GM10266 (cell line): ENCODE measurements at regions not wholly inside any gene's neighbourhood (a gene's known extent, or its start where the extent isn't known, plus 50 kb on each side); places are given as distances from the start of the nearest gene placed in this dataset.
"Not testable (repeated sequence)": the region's sequence is repeated elsewhere in the genome, so short reads cannot be mapped to it uniquely, and the experiment has no call there.

Source experiments
- DNase-seq: peaks from one replicate; pipeline ENCODE4 v3.0.0; 2012; ENCODE audit errors: extremely low spot score
- TF ChIP-seq, protein P1 (sequence below): IDR thresholded peaks from 2 replicates; pipeline ENCODE4 v1.5.1; 2012; ENCODE audit warnings: mild to moderate bottlenecking, low read depth; ENCODE audit not compliant: control insufficient read depth, insufficient read depth; ENCODE audit errors: missing control alignments

DNA sequence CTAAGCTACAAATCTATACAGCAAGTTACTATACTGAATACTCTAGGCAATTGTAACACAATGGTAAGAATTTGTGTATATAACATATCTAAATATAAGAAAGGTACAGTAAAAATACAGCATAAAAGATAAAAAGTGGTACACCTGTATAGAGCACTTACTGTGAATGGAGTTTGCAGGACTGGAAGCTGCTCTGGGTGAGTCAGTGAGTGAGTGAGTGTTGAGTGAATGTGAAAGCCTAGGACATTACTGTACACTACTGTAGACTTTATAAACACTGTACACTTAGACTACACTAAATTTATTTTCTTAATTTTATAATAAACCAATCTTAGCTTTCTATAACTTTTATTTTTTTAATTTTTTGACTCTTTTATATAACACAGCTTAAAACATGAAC lies 123.1 kb downstream of the ZMAT3 start:
- TF ChIP-seq, protein P1, sequence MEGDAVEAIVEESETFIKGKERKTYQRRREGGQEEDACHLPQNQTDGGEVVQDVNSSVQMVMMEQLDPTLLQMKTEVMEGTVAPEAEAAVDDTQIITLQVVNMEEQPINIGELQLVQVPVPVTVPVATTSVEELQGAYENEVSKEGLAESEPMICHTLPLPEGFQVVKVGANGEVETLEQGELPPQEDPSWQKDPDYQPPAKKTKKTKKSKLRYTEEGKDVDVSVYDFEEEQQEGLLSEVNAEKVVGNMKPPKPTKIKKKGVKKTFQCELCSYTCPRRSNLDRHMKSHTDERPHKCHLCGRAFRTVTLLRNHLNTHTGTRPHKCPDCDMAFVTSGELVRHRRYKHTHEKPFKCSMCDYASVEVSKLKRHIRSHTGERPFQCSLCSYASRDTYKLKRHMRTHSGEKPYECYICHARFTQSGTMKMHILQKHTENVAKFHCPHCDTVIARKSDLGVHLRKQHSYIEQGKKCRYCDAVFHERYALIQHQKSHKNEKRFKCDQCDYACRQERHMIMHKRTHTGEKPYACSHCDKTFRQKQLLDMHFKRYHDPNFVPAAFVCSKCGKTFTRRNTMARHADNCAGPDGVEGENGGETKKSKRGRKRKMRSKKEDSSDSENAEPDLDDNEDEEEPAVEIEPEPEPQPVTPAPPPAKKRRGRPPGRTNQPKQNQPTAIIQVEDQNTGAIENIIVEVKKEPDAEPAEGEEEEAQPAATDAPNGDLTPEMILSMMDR = no peak

DNA sequence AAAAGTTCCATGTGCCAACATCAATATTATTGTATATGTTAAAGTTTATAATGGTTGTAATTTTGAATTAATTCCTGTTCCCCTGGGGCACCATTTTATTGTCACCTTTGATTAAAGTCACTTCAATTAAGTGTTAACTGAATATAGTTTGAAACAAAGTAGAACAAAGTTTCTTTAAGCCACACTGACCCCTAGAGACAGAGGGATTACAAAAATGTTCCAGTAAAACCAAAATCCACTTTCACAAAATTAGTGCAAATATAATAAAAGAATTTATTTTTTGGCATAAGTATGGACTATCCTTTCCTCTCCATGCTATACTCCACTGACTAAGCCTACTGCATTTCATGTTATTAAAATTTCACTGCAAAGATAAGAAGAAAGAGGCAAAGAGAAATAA lies 123.9 kb downstream of the ZMAT3 start:
- TF ChIP-seq, protein P1 = peak; percentile 8
- DNase-seq = no peak

More for the DNA sequence above, 123.1 kb downstream of the ZMAT3 start:
- no peak for DNase-seq

DNA sequence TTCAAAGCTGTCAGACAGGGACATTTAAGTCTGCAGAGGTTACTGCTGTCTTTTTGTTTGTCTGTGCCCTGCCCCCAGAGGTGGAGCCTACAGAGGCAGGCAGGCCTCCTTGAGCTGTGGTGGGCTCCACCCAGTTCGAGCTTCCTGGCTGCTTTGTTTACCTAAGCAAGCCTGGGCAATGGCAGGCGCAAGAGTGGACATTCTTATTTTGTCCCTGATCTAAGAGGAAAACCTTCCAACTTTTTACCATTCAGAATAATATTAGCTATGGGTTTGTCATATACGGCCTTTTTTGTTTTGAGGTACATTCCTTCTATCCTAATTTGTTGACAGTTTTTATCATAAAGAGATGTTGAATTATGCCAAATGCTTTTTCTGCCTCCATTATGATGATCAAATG lies 129.3 kb downstream of the ZMAT3 start:
- not testable (repeated sequence) for DNase-seq

DNA sequence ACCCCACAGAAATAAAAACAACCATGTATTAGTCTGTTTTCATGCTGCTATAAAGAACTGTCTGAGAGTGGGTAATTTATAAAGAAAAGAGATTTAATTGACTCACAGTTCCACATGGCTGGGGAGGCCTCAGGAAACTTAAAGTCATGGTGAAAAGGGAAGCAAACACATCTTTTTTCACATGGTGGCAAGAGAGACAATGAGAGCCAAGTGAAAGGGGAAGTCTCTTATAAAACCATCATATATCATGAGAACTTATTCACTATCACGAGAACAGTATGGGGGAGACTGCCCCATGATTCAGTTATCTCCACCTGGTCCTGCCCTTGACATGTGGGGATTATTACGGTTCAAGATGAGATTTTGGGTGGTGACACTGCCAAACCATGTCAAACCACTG lies 141.5 kb downstream of the ZMAT3 start:
- TF ChIP-seq, protein P1 = no peak
- DNase-seq = no peak

DNA sequence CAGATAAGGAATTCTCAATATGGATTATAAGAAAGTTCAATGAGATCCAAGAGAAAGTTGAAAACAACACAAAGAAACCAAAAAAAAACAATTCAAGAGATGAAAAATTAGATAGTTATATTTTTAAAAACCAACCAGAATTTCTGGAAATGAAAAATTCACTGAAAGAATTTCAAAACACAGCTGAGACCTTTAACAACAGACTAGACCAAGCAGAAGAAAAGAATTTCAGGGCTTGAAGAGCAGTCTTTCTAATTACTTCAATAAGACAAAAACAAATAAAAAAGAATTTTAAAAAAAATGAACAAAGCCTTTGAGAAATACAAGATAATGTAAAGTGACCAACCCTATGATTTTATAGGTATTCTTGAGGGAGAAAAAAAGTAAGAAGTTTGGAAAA lies 155.4 kb downstream of the ZMAT3 start:
- TF ChIP-seq, protein P1 = no peak
- DNase-seq = no peak

DNA sequence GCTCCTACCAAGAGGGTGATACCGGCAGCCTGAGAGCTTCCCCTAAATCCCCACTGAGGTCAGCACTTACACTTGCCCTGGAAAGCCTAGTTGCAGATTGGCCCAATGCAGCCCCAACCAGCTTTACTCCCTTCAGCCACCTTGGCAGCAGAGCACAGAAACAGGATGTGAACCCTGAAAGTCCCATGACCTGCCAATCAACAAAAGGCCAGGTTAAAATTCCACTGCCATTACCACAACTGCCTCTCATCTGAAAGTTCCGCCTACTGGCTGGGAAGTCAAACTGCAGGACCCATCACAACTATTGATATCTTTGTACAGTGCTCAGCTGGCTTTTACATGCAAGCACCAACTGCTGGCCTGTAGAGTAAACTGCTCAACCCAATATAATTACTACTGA lies 156.2 kb downstream of the ZMAT3 start:
- TF ChIP-seq, protein P1 = no peak
- DNase-seq = no peak

DNA sequence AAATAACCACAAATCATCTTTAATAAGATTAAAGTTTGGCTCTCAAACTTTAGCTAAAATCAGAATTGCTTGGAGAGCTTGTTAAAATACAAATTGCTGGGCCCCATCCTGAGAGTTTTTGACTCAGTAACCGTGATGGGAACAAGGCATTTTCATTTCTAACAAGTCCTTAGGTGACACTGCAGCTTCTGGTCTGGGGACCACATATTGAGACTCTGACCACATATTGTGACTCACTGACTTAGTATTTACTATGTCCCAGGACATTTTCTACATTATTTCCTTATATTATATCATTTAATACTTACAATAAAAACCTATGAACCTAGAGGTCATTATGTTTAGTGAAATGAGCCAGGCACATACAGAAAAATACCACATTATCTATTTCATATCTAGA lies 164.5 kb downstream of the ZMAT3 start:
- no peak for DNase-seq
- TF ChIP-seq, protein P1 = no peak

DNA sequence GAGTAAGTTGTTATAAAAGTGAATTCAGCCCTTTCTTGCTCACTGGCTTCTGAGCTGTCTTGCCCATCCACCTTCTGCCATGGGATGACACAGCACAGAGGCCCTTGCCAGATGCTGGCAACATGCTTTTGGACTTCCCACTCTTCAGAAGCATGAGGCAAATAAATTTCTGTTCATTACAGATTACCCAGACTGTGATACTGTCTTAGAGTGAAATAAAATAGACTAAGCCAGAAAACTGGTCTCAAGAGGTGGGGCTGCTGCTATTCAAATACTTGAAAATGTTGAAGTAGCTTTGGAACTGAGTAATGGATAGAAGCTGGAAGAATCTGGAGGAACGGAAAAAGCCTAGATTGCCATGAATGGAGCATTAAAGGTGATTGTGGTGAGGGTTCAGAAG lies 170.4 kb downstream of the ZMAT3 start:
- no peak for DNase-seq
- TF ChIP-seq, protein P1 = no peak
